PC-3 (cell line): ENCODE measurements at regions not wholly inside any gene's neighbourhood (a gene's known extent, or its start where the extent isn't known, plus 50 kb on each side); places are given as distances from the start of the nearest gene placed in this dataset.
"Not testable (repeated sequence)": the region's sequence is repeated elsewhere in the genome, so short reads cannot be mapped to it uniquely, and the experiment has no call there.

Source experiments
- ATAC-seq: fragments of 200-7000 bp; cut with Tn5 transposase; 2 replicates; pipeline ENCODE4 v1.9.1; 2020; ENCODE audit warnings: mild to moderate bottlenecking, moderate library complexity
- BruUV-seq: library from RNA; stranded (reverse); fragments of 400-500 nt; replicated peaks from 2 replicates; lab custom pipeline; 2021; lab: Mats Ljungman, UMichigan
- CTCF ChIA-PET: fragments of 300-600 bp; sonication (Branson Sonifier 250); formaldehyde crosslinking; loops from one replicate; lab custom pipeline; 2022; ENCODE audit warnings: antibody characterized with exemption; lab: Charles Lee
- POLR2A ChIA-PET: fragments of 300-600 bp; sonication (Branson Sonifier 250); formaldehyde crosslinking; loops from one replicate; lab custom pipeline; 2022; ENCODE audit warnings: antibody characterized with exemption; ENCODE audit not compliant: unreplicated experiment; lab: Charles Lee
- DNase-seq: peaks from one replicate; pipeline ENCODE4 v3.0.0-alpha.2; 2015
- H2AFZ ChIP-seq: fragments of 300-600 bp; sonication (generic); 2 replicates; pipeline ENCODE4 v1.6.0; 2016; ENCODE audit warnings: antibody characterized with exemption, low read length
- H3F3A ChIP-seq: fragments of 300-600 bp; sonication (generic); one replicate; pipeline ENCODE4 v1.6.0; 2017; ENCODE audit warnings: antibody characterized with exemption, low read length, control low read depth, mild to moderate bottlenecking; ENCODE audit not compliant: unreplicated experiment
- H3K27ac ChIP-seq: fragments of 300-600 bp; sonication (generic); 2 replicates; pipeline ENCODE4 v1.5.1; 2016; ENCODE audit warnings: mild to moderate bottlenecking, low read length
- H3K27me3 ChIP-seq: fragments of 300-600 bp; sonication (generic); 2 replicates; pipeline ENCODE4 v1.6.1; 2016; ENCODE audit warnings: low read length, mixed read lengths
- H3K36me3 ChIP-seq: fragments of 300-600 bp; sonication (generic); 2 replicates; pipeline ENCODE4 v1.6.1; 2016; ENCODE audit warnings: low read depth, mixed run types, low read length, mixed read lengths
- H3K4me1 ChIP-seq: fragments of 300-600 bp; sonication (generic); 2 replicates; pipeline ENCODE4 v1.5.1; 2016; ENCODE audit warnings: low read length; ENCODE audit not compliant: insufficient read depth
- H3K4me2 ChIP-seq: fragments of 300-600 bp; sonication (generic); 2 replicates; pipeline ENCODE4 v1.6.0; 2016; ENCODE audit warnings: low read length
- H3K4me3 ChIP-seq: fragments of 300-600 bp; sonication (generic); 2 replicates; pipeline ENCODE4 v1.5.1; 2016; ENCODE audit warnings: mild to moderate bottlenecking, low read length, mixed read lengths
- H3K79me2 ChIP-seq: fragments of 300-600 bp; sonication (generic); 2 replicates; pipeline ENCODE4 v1.6.1; 2017; ENCODE audit warnings: low read length, mixed read lengths
- H3K9ac ChIP-seq: fragments of 300-600 bp; sonication (generic); 2 replicates; pipeline ENCODE4 v1.6.0; 2016; ENCODE audit warnings: mild to moderate bottlenecking, low read length
- H3K9me2 ChIP-seq: fragments of 300-600 bp; sonication (generic); replicated peaks from 2 replicates; pipeline ENCODE4 v1.6.1; 2016; ENCODE audit warnings: mixed run types, low read length, mixed read lengths
- H3K9me3 ChIP-seq: fragments of 300-600 bp; sonication (generic); 2 replicates; pipeline ENCODE4 v1.6.1; 2016; ENCODE audit warnings: low read length, mixed read lengths
- H4K20me1 ChIP-seq: fragments of 300-600 bp; sonication (generic); 2 replicates; pipeline ENCODE4 v1.6.1; 2016; ENCODE audit warnings: low read length, mixed read lengths
- CTCF ChIP-seq: fragments of 300-600 bp; sonication (generic); conservative IDR thresholded peaks from 2 replicates; pipeline ENCODE4 v1.5.1; 2017; ENCODE audit warnings: antibody characterized with exemption, low read depth, mild to moderate bottlenecking, low read length
- EZH2 ChIP-seq: fragments of 300-600 bp; sonication (generic); IDR thresholded peaks from one replicate; pipeline ENCODE4 v1.6.1; 2017; ENCODE audit warnings: antibody characterized with exemption, mild to moderate bottlenecking, low read length; ENCODE audit not compliant: unreplicated experiment
- EZH2phosphoT487 ChIP-seq: fragments of 300-600 bp; sonication (generic); IDR thresholded peaks from 2 replicates; pipeline ENCODE4 v1.6.1; 2018; ENCODE audit warnings: mild to moderate bottlenecking, antibody characterized with exemption, low read length, borderline replicate concordance
- intact Hi-C: fragments of 100-400 bp; cut with micrococcal nuclease; formaldehyde crosslinking; loops from 2 replicates; pipeline ENCODE4 v1.9.0; 2023

DNA sequence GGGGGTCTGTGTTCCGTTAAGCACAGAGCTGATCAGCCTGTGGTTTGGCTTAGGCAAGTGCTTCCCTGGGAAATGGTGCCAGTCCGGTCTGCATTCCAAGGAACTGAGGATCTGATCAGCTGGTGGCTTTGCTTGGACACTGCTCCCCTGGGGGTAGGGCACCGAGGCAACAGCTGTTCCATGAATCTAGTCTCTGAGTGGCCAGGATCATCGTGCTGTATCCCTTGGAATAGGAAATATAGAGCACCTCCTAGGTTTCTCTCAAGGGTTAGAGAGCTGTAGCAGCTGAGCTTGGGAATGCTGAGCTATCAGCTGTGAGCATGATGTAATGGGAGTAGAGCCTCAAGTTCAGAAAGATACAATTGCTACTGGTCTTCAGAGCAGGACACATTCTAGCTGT lies 863.9 kb downstream of the RAPGEF2 start:
- no peaks in the 10 kb centered on the region for H3K4me1 ChIP-seq
- H3K4me3 ChIP-seq: no peak overlapping the region
- POLR2A ChIA-PET: no interaction called here
- no TSS peak for BruUV-seq
- no peaks in the 10 kb centered on the region for H4K20me1 ChIP-seq
- no peak for TF ChIP-seq CTCF
- H3K27ac ChIP-seq: no peak overlapping the region
- H3K9me3 ChIP-seq: no peaks in the 10 kb centered on the region
- no peaks in the 10 kb centered on the region for H3K27me3 ChIP-seq
- H3K4me2 ChIP-seq: no peak overlapping the region
- DNase-seq: no peak
- H3K9ac ChIP-seq: no peak overlapping the region
- no peak for ATAC-seq
- H2AFZ ChIP-seq: no peak overlapping the region
- no peaks in the 10 kb centered on the region for H3F3A ChIP-seq
- no peaks in the 10 kb centered on the region for H3K36me3 ChIP-seq
- intact Hi-C loops: no loop called here
- CTCF ChIA-PET: no interaction called here
- no peaks in the 10 kb centered on the region for H3K79me2 ChIP-seq
- H3K9me2 ChIP-seq: no peaks in the 10 kb centered on the region

- H3K9ac ChIP-seq, intact Hi-C loops, DNase-seq, CTCF ChIA-PET, H4K20me1 ChIP-seq, ATAC-seq, BruUV-seq, H3K27ac ChIP-seq, H3K36me3 ChIP-seq, H3K27me3 ChIP-seq, H3K4me2 ChIP-seq, POLR2A ChIA-PET, H3K4me3 ChIP-seq, H3F3A ChIP-seq, H3K79me2 ChIP-seq, H2AFZ ChIP-seq, H3K9me2 ChIP-seq, H3K9me3 ChIP-seq, H3K4me1 ChIP-seq: not testable (repeated sequence)
Observed at GRCh38 chr4:159976871-159977482, 874.1 kb downstream of the RAPGEF2 start.

GRCh38 chr4:159977907-159978617 lies 875.2 kb downstream of the RAPGEF2 start:
- no peaks in the 10 kb centered on the region for H4K20me1 ChIP-seq
- ChIA-PET POLR2A (no interaction called here), CTCF (no interaction called here)
- H3K79me2 ChIP-seq: no peaks in the 10 kb centered on the region
- no peaks in the 10 kb centered on the region for H3K9me2 ChIP-seq
- H3K9me3 ChIP-seq: no peaks in the 10 kb centered on the region
- ATAC-seq: no peak
- H3K9ac ChIP-seq: no peak overlapping the region
- H3K27me3 ChIP-seq: no peaks in the 10 kb centered on the region
- no peak overlapping the region for H3K4me3 ChIP-seq
- H3F3A ChIP-seq: no peaks in the 10 kb centered on the region
- H3K4me2 ChIP-seq: no peak overlapping the region
- intact Hi-C loops: no loop called here
- DNase-seq: no peak
- no TSS peak for BruUV-seq
- TF ChIP-seq EZH2phosphoT487: no peak
- no peaks in the 10 kb centered on the region for H3K4me1 ChIP-seq
- no peak overlapping the region for H2AFZ ChIP-seq
- H3K36me3 ChIP-seq: no peaks in the 10 kb centered on the region
- H3K27ac ChIP-seq: no peak overlapping the region

DNA sequence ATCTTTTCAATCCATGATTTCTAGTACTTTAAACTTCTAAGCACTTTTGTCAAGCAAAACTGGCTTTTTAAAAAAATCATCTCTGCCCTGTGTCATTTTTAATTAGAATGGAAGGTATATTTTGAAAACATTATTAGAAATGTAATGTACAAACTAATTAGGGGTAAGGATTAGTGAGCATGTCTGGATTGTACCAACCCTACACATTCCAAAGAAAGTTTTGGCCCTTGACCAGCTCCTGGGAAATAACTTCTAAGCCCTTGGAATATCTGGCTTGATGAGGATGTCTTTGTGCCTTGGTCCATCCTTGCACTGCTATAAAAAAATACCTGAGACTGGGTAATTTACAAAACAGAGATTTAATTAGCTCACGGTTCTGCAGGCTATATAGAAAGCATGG lies 876.5 kb downstream of the RAPGEF2 start:
- no peaks in the 10 kb centered on the region for H3K36me3 ChIP-seq
- no peak overlapping the region for H3K4me2 ChIP-seq
- H2AFZ ChIP-seq: no peak overlapping the region
- no peak overlapping the region for H3K4me3 ChIP-seq
- no peaks in the 10 kb centered on the region for H3K27me3 ChIP-seq
- no peaks in the 10 kb centered on the region for H4K20me1 ChIP-seq
- TF ChIP-seq CTCF (no peak), EZH2phosphoT487 (no peak), EZH2 (no peak)
- H3K27ac ChIP-seq: no peak overlapping the region
- DNase-seq: no peak
- ChIA-PET POLR2A (no interaction called here), CTCF (no interaction called here)
- no peaks in the 10 kb centered on the region for H3K79me2 ChIP-seq
- no peaks in the 10 kb centered on the region for H3K9me3 ChIP-seq
- no peak for ATAC-seq
- H3K9ac ChIP-seq: no peak overlapping the region
- BruUV-seq: no TSS peak
- H3F3A ChIP-seq: no peaks in the 10 kb centered on the region
- intact Hi-C loops: no loop called here
- H3K9me2 ChIP-seq: no peaks in the 10 kb centered on the region
- no peaks in the 10 kb centered on the region for H3K4me1 ChIP-seq
